ENCODE measurements at regions not wholly inside any gene's neighbourhood (a gene's known extent, or its start where the extent isn't known, plus 50 kb on each side); places are given as distances from the start of the nearest gene placed in this dataset.

DNA sequence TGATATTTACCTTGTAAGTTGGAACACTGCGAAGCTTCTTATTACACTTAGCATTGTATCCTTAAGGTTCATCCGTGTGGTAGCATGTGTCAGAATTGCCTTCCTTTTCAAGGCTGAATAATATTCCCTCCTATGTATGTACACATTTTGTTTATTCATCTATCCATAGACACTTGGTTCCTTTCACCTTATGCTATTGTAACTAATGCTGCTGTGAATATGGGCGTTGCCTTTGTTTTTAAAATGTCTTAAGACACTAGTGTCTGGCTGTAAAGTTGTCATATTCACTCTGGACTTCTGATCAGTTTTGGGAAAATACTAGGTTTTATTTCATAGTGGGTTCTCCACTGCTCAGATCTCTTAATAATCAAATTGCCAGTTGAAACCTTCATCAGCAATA lies 383.3 kb upstream of the PRR16 start:
- H3K4me3 Mint-ChIP-seq, result no peak overlapping the region
- DNase-seq, result no peak
- ATAC-seq, result no peak
- CTCF ChIA-PET, result no interaction called here
- H3K9me3 Mint-ChIP-seq (ENCODE audit: low read depth), result no peaks in the 10 kb centered on the region
- no peaks in the 10 kb centered on the region for H3K27me3 Mint-ChIP-seq
- H3K27ac Mint-ChIP-seq, result no peak overlapping the region
- no peaks in the 10 kb centered on the region for H3K36me3 Mint-ChIP-seq
- H3K4me1 Mint-ChIP-seq, result no peaks in the 10 kb centered on the region

GRCh38 chr5:120082316-120083068 lies 381.6 kb upstream of the PRR16 start:
- Mint-ChIP-seq H3K27me3 (no peaks in the 10 kb centered on the region), H3K27ac (no peak overlapping the region), H3K36me3 (no peaks in the 10 kb centered on the region), H3K9me3 (ENCODE audit: low read depth) (no peaks in the 10 kb centered on the region), H3K4me1 (no peaks in the 10 kb centered on the region), H3K4me3 (no peak overlapping the region)
- no peak for DNase-seq
- CTCF ChIA-PET, result no interaction called here
- no peak for ATAC-seq

DNA sequence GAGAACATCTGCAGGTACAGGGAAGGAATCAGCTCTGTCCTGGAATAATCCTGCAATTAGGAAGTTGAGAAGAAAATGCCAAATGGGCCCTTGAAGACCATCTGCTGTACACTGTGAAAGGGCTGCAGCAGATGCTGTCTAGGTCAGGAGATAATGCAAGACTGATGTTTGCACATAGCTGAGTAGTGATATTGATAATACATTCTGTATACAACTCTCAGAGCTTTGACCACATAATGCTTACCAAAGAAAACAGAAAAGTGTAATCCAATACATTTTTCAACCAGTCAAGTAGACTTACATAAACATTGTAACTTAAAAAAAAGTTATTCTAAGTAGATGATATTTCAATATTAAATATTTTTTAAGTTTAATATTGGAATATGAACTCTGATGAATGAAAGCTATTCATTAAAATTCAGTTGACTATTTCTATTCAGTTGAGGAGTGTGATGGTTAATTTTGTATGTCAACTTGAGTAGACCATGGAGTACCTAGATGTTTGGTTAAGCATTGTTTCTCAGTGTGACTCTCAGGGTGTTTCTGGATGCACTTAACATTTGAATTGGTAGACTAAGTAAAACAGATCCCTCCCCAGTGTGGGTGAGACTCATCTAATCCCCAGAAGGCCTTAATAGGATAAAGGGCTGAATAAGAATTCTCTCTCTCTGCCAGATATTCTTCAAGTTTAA lies 380.1 kb upstream of the PRR16 start:
- H3K4me1 Mint-ChIP-seq, result no peaks in the 10 kb centered on the region
- no peak for ATAC-seq
- H3K4me3 Mint-ChIP-seq, result no peak overlapping the region
- H3K36me3 Mint-ChIP-seq, result no peaks in the 10 kb centered on the region
- H3K9me3 Mint-ChIP-seq (ENCODE audit: low read depth), result no peaks in the 10 kb centered on the region
- CTCF ChIA-PET, result no interaction called here
- no peaks in the 10 kb centered on the region for H3K27me3 Mint-ChIP-seq
- no peak for DNase-seq
- H3K27ac Mint-ChIP-seq, result no peak overlapping the region

- Mint-ChIP-seq H3K27me3 (no peaks in the 10 kb centered on the region), H3K4me1 (no peaks in the 10 kb centered on the region), H3K9me3 (ENCODE audit: low read depth) (no peaks in the 10 kb centered on the region), H3K27ac (no peak overlapping the region), H3K4me3 (no peak overlapping the region), H3K36me3 (no peaks in the 10 kb centered on the region)
- CTCF ChIA-PET, result no interaction called here
- DNase-seq (no peak), ATAC-seq (no peak)
Observed at GRCh38 chr5:120084543-120084870, 379.6 kb upstream of the PRR16 start.

- ATAC-seq, result no peak
- Mint-ChIP-seq H3K27me3 (no peaks in the 10 kb centered on the region), H3K4me3 (no peak overlapping the region), H3K36me3 (no peaks in the 10 kb centered on the region), H3K9me3 (ENCODE audit: low read depth) (no peaks in the 10 kb centered on the region), H3K27ac (no peak overlapping the region), H3K4me1 (no peaks in the 10 kb centered on the region)
- CTCF ChIA-PET, result no interaction called here
- no peak for DNase-seq
Observed at GRCh38 chr5:120086081-120086480, 378.0 kb upstream of the PRR16 start.

DNA sequence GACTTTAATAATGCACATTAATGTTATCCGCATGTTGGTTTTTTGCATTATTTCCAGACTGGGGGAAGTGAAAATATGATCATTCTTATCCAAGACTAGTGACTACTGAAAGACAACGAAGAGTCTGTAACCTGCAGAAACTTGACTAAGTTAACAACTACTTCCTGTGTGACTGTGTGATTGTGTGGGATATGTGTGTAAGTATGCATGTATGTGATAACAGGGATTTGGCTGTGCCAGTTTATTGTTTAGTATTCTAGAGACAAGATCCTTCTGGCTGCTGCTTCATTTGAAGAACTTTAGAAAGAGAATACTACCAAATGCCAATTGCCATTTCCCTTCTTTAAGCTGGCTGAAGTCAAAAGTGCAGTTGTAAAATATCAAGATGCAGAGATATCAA lies 375.7 kb upstream of the PRR16 start:
- CTCF ChIA-PET, result no interaction called here
- ATAC-seq, result no peak
- H3K36me3 Mint-ChIP-seq, result no peaks in the 10 kb centered on the region
- no peak overlapping the region for H3K27ac Mint-ChIP-seq
- peaks cover 2% of the 10 kb centered on the region for H3K9me3 Mint-ChIP-seq (ENCODE audit: low read depth)
- no peaks in the 10 kb centered on the region for H3K4me1 Mint-ChIP-seq
- no peak for DNase-seq
- H3K4me3 Mint-ChIP-seq, result no peak overlapping the region
- H3K27me3 Mint-ChIP-seq, result no peaks in the 10 kb centered on the region

GRCh38 chr5:120088836-120089235 lies 375.3 kb upstream of the PRR16 start:
- Mint-ChIP-seq H3K9me3 (ENCODE audit: low read depth) (peaks cover 4% of the 10 kb centered on the region), H3K4me1 (no peaks in the 10 kb centered on the region), H3K27me3 (no peaks in the 10 kb centered on the region), H3K36me3 (no peaks in the 10 kb centered on the region), H3K27ac (no peak overlapping the region), H3K4me3 (no peak overlapping the region)
- DNase-seq (no peak), ATAC-seq (no peak)
- CTCF ChIA-PET, result no interaction called here

DNA sequence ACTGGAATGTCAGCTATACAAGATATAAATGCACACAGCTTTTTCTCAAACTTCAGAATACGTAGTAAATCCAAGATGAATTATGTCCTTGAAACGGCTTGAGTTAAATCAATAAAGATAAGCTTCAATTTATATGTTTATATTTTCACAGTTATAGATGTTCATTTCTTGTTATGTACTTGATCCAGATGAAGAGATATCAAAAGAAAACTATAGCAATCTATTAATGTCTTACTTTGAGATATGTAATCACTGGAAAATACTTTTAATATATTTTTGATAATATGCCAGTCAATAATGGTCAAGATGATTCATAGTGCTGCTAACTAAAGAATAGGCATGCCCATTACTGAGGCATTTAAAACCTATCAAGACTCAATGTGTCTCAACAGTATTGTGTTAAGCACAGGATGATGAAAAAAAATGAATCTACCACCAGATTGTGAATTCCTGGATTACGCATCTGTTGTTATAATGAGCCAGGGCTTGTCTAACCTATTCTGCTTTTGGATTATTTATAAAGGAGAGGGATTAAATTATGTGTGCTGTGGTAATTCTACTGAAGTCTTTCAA lies 372.6 kb upstream of the PRR16 start:
- Mint-ChIP-seq H3K36me3 (no peaks in the 10 kb centered on the region), H3K4me3 (no peak overlapping the region), H3K27ac (no peak overlapping the region), H3K4me1 (no peaks in the 10 kb centered on the region), H3K9me3 (ENCODE audit: low read depth) (peaks cover 6% of the 10 kb centered on the region), H3K27me3 (no peaks in the 10 kb centered on the region)
- ATAC-seq (no peak), DNase-seq (no peak)
- CTCF ChIA-PET, result no interaction called here

DNA sequence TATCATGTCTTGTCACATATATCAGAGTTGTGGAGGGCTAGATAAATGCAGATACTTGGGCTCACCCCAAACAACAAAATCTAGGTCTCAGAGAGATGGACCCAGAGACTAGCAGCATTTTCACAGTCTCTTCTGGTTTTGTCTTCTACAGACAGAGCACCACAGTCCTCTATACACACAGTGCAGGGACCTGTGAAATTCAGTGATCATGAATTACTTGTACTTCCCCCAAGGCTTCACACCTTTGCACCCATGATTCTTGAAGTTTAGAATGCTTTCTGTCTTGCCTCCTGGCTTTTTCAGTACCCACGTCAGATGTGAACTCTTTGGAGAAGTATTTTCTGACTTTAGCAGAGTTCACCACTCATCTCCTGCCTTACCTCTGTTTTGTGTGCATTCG lies 371.5 kb upstream of the PRR16 start:
- CTCF ChIA-PET, result no interaction called here
- no peaks in the 10 kb centered on the region for H3K27me3 Mint-ChIP-seq

GRCh38 chr5:120093178-120093577 lies 370.9 kb upstream of the PRR16 start:
- H3K4me3 Mint-ChIP-seq, result no peak overlapping the region
- no peak overlapping the region for H3K27ac Mint-ChIP-seq
- CTCF ChIA-PET, result no interaction called here
- no peaks in the 10 kb centered on the region for H3K4me1 Mint-ChIP-seq
- no peak for DNase-seq
- H3K9me3 Mint-ChIP-seq (ENCODE audit: low read depth), result peaks cover 6% of the 10 kb centered on the region
- H3K36me3 Mint-ChIP-seq, result no peaks in the 10 kb centered on the region
- no peak for ATAC-seq
- H3K27me3 Mint-ChIP-seq, result no peaks in the 10 kb centered on the region

More for the DNA sequence above, 371.5 kb upstream of the PRR16 start:
- Mint-ChIP-seq H3K27ac (no peak overlapping the region), H3K4me1 (no peaks in the 10 kb centered on the region), H3K9me3 (ENCODE audit: low read depth) (peaks cover 6% of the 10 kb centered on the region), H3K4me3 (no peak overlapping the region), H3K36me3 (no peaks in the 10 kb centered on the region)
- no peak for ATAC-seq
- no peak for DNase-seq

- DNase-seq (no peak), ATAC-seq (no peak)
- H3K27ac Mint-ChIP-seq, result no peak overlapping the region
- H3K4me3 Mint-ChIP-seq, result no peak overlapping the region
- no peaks in the 10 kb centered on the region for H3K27me3 Mint-ChIP-seq
- no peaks in the 10 kb centered on the region for H3K4me1 Mint-ChIP-seq
- H3K9me3 Mint-ChIP-seq (ENCODE audit: low read depth), result peaks cover 6% of the 10 kb centered on the region
- CTCF ChIA-PET, result no interaction called here
- no peaks in the 10 kb centered on the region for H3K36me3 Mint-ChIP-seq
Observed at GRCh38 chr5:120096413-120096812, 367.7 kb upstream of the PRR16 start.

DNA sequence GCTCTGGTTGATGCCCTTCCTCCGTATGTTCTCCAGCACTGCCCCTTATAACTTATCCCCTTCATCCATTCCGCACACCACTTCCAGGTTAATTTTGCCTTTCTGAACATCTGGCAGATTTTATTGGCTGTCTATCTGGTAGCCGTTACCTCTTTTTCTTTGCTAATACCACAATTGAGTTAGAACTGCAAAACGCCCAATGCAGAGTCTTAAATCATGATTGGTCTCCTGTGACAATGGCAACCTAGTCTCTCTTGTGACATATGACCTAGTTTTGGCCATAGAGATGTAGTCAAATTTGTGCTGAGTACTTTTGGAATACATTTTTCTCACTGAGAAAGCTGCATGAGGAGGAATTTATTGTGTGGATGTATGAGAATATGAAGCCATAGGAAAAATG lies 365.7 kb upstream of the PRR16 start:
- no peak overlapping the region for H3K4me3 Mint-ChIP-seq
- H3K9me3 Mint-ChIP-seq (ENCODE audit: low read depth), result peaks cover 4% of the 10 kb centered on the region
- no peak for ATAC-seq
- CTCF ChIA-PET, result no interaction called here
- H3K4me1 Mint-ChIP-seq, result no peaks in the 10 kb centered on the region
- H3K36me3 Mint-ChIP-seq, result no peaks in the 10 kb centered on the region
- no peak overlapping the region for H3K27ac Mint-ChIP-seq
- no peak for DNase-seq
- H3K27me3 Mint-ChIP-seq, result no peaks in the 10 kb centered on the region

GRCh38 chr5:120098902-120099535 lies 365.1 kb upstream of the PRR16 start:
- no peak for ATAC-seq

GRCh38 chr5:120101771-120102170 lies 362.3 kb upstream of the PRR16 start:
- Mint-ChIP-seq H3K27ac (no peak overlapping the region), H3K9me3 (ENCODE audit: low read depth) (no peaks in the 10 kb centered on the region), H3K36me3 (no peaks in the 10 kb centered on the region), H3K4me1 (no peaks in the 10 kb centered on the region), H3K4me3 (no peak overlapping the region), H3K27me3 (no peaks in the 10 kb centered on the region)
- DNase-seq (no peak), ATAC-seq (no peak)
- CTCF ChIA-PET, result no interaction called here

More at GRCh38 chr5:120098902-120099535, 365.1 kb upstream of the PRR16 start:
- H3K9me3 Mint-ChIP-seq (ENCODE audit: low read depth), result peaks cover under 1% of the 10 kb centered on the region
- H3K27me3 Mint-ChIP-seq, result no peaks in the 10 kb centered on the region
- no peaks in the 10 kb centered on the region for H3K36me3 Mint-ChIP-seq
- CTCF ChIA-PET, result no interaction called here
- no peak overlapping the region for H3K4me3 Mint-ChIP-seq
- no peak overlapping the region for H3K27ac Mint-ChIP-seq
- no peaks in the 10 kb centered on the region for H3K4me1 Mint-ChIP-seq
- no peak for DNase-seq
